ENCODE measurements at regions not wholly inside any gene's neighbourhood (a gene's known extent, or its start where the extent isn't known, plus 50 kb on each side); places are given as distances from the start of the nearest gene placed in this dataset.

DNA sequence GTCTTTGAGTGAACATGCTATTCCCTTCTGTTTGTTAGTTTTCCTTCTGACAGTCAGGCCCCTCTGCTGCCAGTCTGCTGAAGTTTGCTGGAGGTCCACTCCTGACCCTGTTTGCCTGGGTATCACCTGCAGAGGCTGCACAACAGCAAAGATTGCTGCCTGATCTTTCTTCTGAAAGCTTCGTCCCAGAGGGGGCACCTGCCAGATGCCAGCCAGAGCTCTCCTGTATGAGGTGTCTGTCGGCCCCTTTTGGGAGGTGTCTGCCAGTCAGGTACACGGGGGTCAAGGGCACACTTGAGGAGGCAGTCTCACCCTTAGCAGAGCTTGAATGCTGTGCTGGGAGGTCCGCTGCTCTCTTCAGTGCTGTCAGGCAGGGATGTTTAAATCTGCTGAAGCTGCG lies 456.9 kb upstream of the HTR2C start:
- Mint-ChIP-seq H3K9me3 (no peaks in the 10 kb centered on the region; the same call in 2 of the 3 replicates), H3K27me3 (ENCODE audit: insufficient read depth, low read depth, poor library complexity) (peaks cover 2% of the 10 kb centered on the region), H3K27ac (no peak overlapping the region), H3K4me1 (no peaks in the 10 kb centered on the region; the same call in 2 of the 3 replicates), H3K36me3 (ENCODE audit: low read depth) (no peaks in the 10 kb centered on the region; the same call in 2 of the 3 replicates), H3K4me3 (no peak overlapping the region)
- Histone ChIP-seq H3K27me3 (ENCODE audit: insufficient read depth) (no peaks in the 10 kb centered on the region), H3K4me2 (no peak overlapping the region), H3F3A (replicated peaks; ENCODE audit: low read depth) (no peaks in the 10 kb centered on the region), H3K79me2 (replicated peaks; ENCODE audit: insufficient read depth) (no peaks in the 10 kb centered on the region), H4K20me1 (replicated peaks; ENCODE audit: insufficient read depth) (no peaks in the 10 kb centered on the region), H3K27ac (ENCODE audit: low read depth) (no peak overlapping the region), H3K36me3 (ENCODE audit: insufficient read depth) (no peaks in the 10 kb centered on the region), H3K9me2 (ENCODE audit: insufficient read depth) (no peaks in the 10 kb centered on the region), H3K4me1 (ENCODE audit: insufficient read depth) (no peaks in the 10 kb centered on the region), H2AFZ (no peak overlapping the region), H3K4me3 (no peak overlapping the region)
- ATAC-seq (no peak), DNase-seq (ENCODE audit: low spot score) (no peak)
- TF ChIP-seq ETS1 (IDR thresholded peaks at IDR 0.05) (no peak), JUNB (IDR thresholded peaks at IDR 0.05; ENCODE audit: unreplicated experiment) (no peak), EZH2 (IDR thresholded peaks at IDR 0.05; ENCODE audit: low read depth, unreplicated experiment) (no peak), ZNF114 (CRISPR knock-in tag; IDR thresholded peaks at IDR 0.05) (no peak), ZNF331 (CRISPR knock-in tag; IDR thresholded peaks at IDR 0.05; ENCODE audit: low read depth) (no peak), STAT1 (IDR thresholded peaks at IDR 0.05; ENCODE audit: unreplicated experiment) (no peak), EZH2phosphoT487 (IDR thresholded peaks at IDR 0.05; ENCODE audit: unreplicated experiment) (no peak), NANOG (IDR thresholded peaks at IDR 0.05; ENCODE audit: borderline replicate concordance) (no peak), POLR2AphosphoS5 (IDR thresholded peaks at IDR 0.05; ENCODE audit: low read depth) (no peak)

DNA sequence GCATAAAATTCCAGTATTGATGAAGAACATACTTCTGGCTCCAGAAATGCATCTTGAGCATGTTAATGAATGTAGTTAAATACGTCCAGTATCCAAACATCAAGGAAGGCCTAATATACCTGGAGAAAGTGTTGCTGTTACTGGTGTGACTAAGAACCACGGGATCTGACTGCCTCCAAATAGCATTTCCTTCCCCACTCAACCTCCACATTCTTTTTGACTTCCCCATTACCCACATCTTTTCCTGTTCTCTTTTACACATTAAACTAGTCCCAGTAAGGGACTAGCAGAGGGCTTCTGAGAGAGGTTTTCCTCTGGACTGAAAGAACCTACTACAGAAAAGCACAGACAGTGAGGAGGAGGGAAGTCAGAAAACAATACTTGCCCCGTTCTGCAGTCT lies 482.8 kb upstream of the HTR2C start:
- Histone ChIP-seq H3F3A (replicated peaks; ENCODE audit: low read depth) (no peaks in the 10 kb centered on the region), H3K4me2 (no peak overlapping the region), H3K4me1 (ENCODE audit: insufficient read depth) (no peaks in the 10 kb centered on the region), H3K27me3 (ENCODE audit: insufficient read depth) (no peaks in the 10 kb centered on the region), H3K27ac (ENCODE audit: low read depth) (no peak overlapping the region), H3K9me2 (ENCODE audit: insufficient read depth) (no peaks in the 10 kb centered on the region), H3K4me3 (no peak overlapping the region), H4K20me1 (replicated peaks; ENCODE audit: insufficient read depth) (no peaks in the 10 kb centered on the region), H3K36me3 (ENCODE audit: insufficient read depth) (no peaks in the 10 kb centered on the region), H2AFZ (no peak overlapping the region), H3K79me2 (replicated peaks; ENCODE audit: insufficient read depth) (no peaks in the 10 kb centered on the region)
- H3K27me3 Mint-ChIP-seq (ENCODE audit: insufficient read depth, low read depth, poor library complexity): no peaks in the 10 kb centered on the region
- no peak for DNase-seq (ENCODE audit: low spot score)
- no peak overlapping the region for H3K4me3 Mint-ChIP-seq
- no peaks in the 10 kb centered on the region for H3K36me3 Mint-ChIP-seq (ENCODE audit: low read depth)
- ATAC-seq: no peak
- no peak for TF ChIP-seq ETS1 (IDR thresholded peaks at IDR 0.05)
- TF ChIP-seq NANOG (IDR thresholded peaks at IDR 0.05; ENCODE audit: borderline replicate concordance): no peak
- TF ChIP-seq JUNB (IDR thresholded peaks at IDR 0.05; ENCODE audit: unreplicated experiment): no peak
- no peak overlapping the region for H3K27ac Mint-ChIP-seq
- peaks cover 4% of the 10 kb centered on the region; the same call in 1 of the 3 replicates for H3K9me3 Mint-ChIP-seq
- peaks cover 7% of the 10 kb centered on the region for H3K4me1 Mint-ChIP-seq

DNA sequence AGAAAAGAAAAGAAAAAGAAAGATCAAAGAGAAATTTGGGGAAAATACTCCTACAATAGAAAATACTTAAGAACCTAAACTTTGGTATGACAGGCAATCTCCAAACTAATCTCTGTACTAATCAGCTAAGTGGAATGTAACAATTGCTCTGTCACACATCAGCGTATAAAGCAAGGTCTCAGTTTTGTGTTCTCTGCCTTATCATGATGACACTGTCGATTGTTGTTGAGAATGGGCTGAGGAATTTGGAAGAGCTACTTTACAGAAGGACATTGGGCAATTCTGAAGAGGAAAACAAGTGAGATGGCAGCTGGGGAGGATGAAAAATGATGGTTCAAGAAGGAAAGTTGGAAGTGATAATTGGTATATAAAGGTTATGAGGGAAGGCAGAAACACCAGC lies 486.0 kb upstream of the HTR2C start:
- H3K79me2 ChIP-seq (replicated peaks; ENCODE audit: insufficient read depth): no peaks in the 10 kb centered on the region
- H3K9me2 ChIP-seq (ENCODE audit: insufficient read depth): no peaks in the 10 kb centered on the region
- Mint-ChIP-seq H3K27ac (no peak overlapping the region), H3K9me3 (no peaks in the 10 kb centered on the region), H3K27me3 (ENCODE audit: insufficient read depth, low read depth, poor library complexity) (peaks cover 2% of the 10 kb centered on the region), H3K4me1 (peaks cover 7% of the 10 kb centered on the region), H3K4me3 (no peak overlapping the region), H3K36me3 (ENCODE audit: low read depth) (no peaks in the 10 kb centered on the region)
- H3K36me3 ChIP-seq (ENCODE audit: insufficient read depth): no peaks in the 10 kb centered on the region
- H3F3A ChIP-seq (replicated peaks; ENCODE audit: low read depth): no peaks in the 10 kb centered on the region
- no peaks in the 10 kb centered on the region for H3K4me1 ChIP-seq (ENCODE audit: insufficient read depth)
- H3K27ac ChIP-seq (ENCODE audit: low read depth): no peak overlapping the region
- H3K27me3 ChIP-seq (ENCODE audit: insufficient read depth): no peaks in the 10 kb centered on the region
- ATAC-seq (no peak), DNase-seq (ENCODE audit: low spot score) (no peak)
- no peaks in the 10 kb centered on the region for H4K20me1 ChIP-seq (replicated peaks; ENCODE audit: insufficient read depth)
- H3K4me2 ChIP-seq: no peak overlapping the region
- no peak overlapping the region for H2AFZ ChIP-seq
- H3K4me3 ChIP-seq: no peak overlapping the region
- no peak for TF ChIP-seq POLR2AphosphoS5 (IDR thresholded peaks at IDR 0.05; ENCODE audit: low read depth)
- no peak for TF ChIP-seq ZNF331 (CRISPR knock-in tag; IDR thresholded peaks at IDR 0.05; ENCODE audit: low read depth)
- no peak for TF ChIP-seq ZNF114 (CRISPR knock-in tag; IDR thresholded peaks at IDR 0.05)
- no peak for TF ChIP-seq CREB1 (CRISPR knock-in tag; IDR thresholded peaks at IDR 0.05; ENCODE audit: low read depth)
- TF ChIP-seq, protein P1, sequence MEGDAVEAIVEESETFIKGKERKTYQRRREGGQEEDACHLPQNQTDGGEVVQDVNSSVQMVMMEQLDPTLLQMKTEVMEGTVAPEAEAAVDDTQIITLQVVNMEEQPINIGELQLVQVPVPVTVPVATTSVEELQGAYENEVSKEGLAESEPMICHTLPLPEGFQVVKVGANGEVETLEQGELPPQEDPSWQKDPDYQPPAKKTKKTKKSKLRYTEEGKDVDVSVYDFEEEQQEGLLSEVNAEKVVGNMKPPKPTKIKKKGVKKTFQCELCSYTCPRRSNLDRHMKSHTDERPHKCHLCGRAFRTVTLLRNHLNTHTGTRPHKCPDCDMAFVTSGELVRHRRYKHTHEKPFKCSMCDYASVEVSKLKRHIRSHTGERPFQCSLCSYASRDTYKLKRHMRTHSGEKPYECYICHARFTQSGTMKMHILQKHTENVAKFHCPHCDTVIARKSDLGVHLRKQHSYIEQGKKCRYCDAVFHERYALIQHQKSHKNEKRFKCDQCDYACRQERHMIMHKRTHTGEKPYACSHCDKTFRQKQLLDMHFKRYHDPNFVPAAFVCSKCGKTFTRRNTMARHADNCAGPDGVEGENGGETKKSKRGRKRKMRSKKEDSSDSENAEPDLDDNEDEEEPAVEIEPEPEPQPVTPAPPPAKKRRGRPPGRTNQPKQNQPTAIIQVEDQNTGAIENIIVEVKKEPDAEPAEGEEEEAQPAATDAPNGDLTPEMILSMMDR (conservative IDR thresholded peaks at IDR 0.05; ENCODE audit: low read depth in 2 of 2): no peak

Measured in GM23338 (cell line).